Fibroblast of villous mesenchyme (primary cell): ENCODE measurements at regions not wholly inside any gene's neighbourhood (a gene's known extent, or its start where the extent isn't known, plus 50 kb on each side); places are given as distances from the start of the nearest gene placed in this dataset.

Source experiments
- DNase-seq: peaks from one replicate; pipeline ENCODE4 v3.0.0-alpha.2; 2010; ENCODE audit warnings: low read depth
- H3K4me3 ChIP-seq: 2 replicates; pipeline ENCODE4 v1.5.1; 2011; ENCODE audit warnings: low read depth, mild to moderate bottlenecking, low read length
- CTCF ChIP-seq: IDR thresholded peaks from 2 replicates; pipeline ENCODE4 v1.5.1; 2012; ENCODE audit warnings: low read depth, mild to moderate bottlenecking, low read length; ENCODE audit not compliant: insufficient read depth

- DNase-seq, result no peak
- H3K4me3 ChIP-seq, result no peak overlapping the region
- no peak for TF ChIP-seq CTCF
Observed at GRCh38 chr16:52633230-52633629, 86.3 kb upstream of the TOX3 start.

- DNase-seq, result no peak
- no peak overlapping the region for H3K4me3 ChIP-seq
- TF ChIP-seq CTCF, result no peak
Observed at GRCh38 chr16:52631711-52632110, 84.8 kb upstream of the TOX3 start.

GRCh38 chr16:52630711-52631110 lies 83.8 kb upstream of the TOX3 start:
- no peak for TF ChIP-seq CTCF
- DNase-seq, result no peak
- no peak overlapping the region for H3K4me3 ChIP-seq

GRCh38 chr16:52629296-52629695 lies 82.4 kb upstream of the TOX3 start:
- no peak for TF ChIP-seq CTCF
- H3K4me3 ChIP-seq, result no peak overlapping the region
- DNase-seq, result no peak

GRCh38 chr16:52624891-52625290 lies 77.9 kb upstream of the TOX3 start:
- TF ChIP-seq CTCF, result no peak
- no peak overlapping the region for H3K4me3 ChIP-seq
- no peak for DNase-seq

GRCh38 chr16:52621651-52622050 lies 74.7 kb upstream of the TOX3 start:
- TF ChIP-seq CTCF, result no peak
- DNase-seq, result no peak
- H3K4me3 ChIP-seq, result no peak overlapping the region

GRCh38 chr16:52618753-52619497 lies 72.0 kb upstream of the TOX3 start:
- no peak for TF ChIP-seq CTCF
- no peak for DNase-seq
- H3K4me3 ChIP-seq, result no peak overlapping the region
